H1 (cell line): ENCODE measurements at regions not wholly inside any gene's neighbourhood (a gene's known extent, or its start where the extent isn't known, plus 50 kb on each side); places are given as distances from the start of the nearest gene placed in this dataset.

ENCODE experiments used
- CHD7 ChIP-seq: fragments of 300-600 bp; sonication (generic); IDR thresholded peaks from 2 replicates; pipeline ENCODE4 v1.7.1; 2012; ENCODE audit warnings: low read length, moderate library complexity, mild to moderate bottlenecking, inconsistent platforms; ENCODE audit not compliant: insufficient replicate concordance

GRCh38 chr12:30345744-30346471 lies 349.8 kb downstream of the IPO8 start (continued):
- no peak for TF ChIP-seq CHD7
